HCT116 (cell line): ENCODE measurements at regions not wholly inside any gene's neighbourhood (a gene's known extent, or its start where the extent isn't known, plus 50 kb on each side); places are given as distances from the start of the nearest gene placed in this dataset.

Experiments used
- ATAC-seq: fragments of 200-7000 bp; cut with Tn5 transposase; 2 replicates; pipeline ENCODE4 v1.9.1; 2020; ENCODE audit warnings: mild to moderate bottlenecking, moderate library complexity
- BruUV-seq: library from RNA; stranded (reverse); fragments of 400-500 nt; replicated peaks from 2 replicates; lab custom pipeline; 2021; lab: Mats Ljungman, UMichigan
- CTCF ChIA-PET: fragments of 300-600 bp; sonication (Branson Sonifier 250); formaldehyde crosslinking; loops from one replicate; lab custom pipeline; 2021; ENCODE audit warnings: antibody characterized with exemption; lab: Charles Lee
- POLR2A ChIA-PET: fragments of 300-600, 350-600 bp; sonication (Branson Sonifier 250); formaldehyde crosslinking; loops from one replicate; lab custom pipeline; 2021; ENCODE audit warnings: antibody characterized with exemption; lab: Charles Lee
- RAD21 ChIA-PET, 2 experiments: fragments of 300-600 bp; sonication (Branson Sonifier 250); formaldehyde crosslinking; loops; one replicate each; lab custom pipeline; 2023; ENCODE audit warnings: low total read pairs in 2 of 2; ENCODE audit not compliant: uncharacterized antibody in 2 of 2, unreplicated experiment in 2 of 2, low non-redundant PET in 1 of 2; lab: Charles Lee
- DNase-seq: peaks from one replicate; pipeline ENCODE4 v3.0.0-alpha.2; 2010; ENCODE audit warnings: low read depth, low spot score
- H2AFZ ChIP-seq: fragments of 200-600 bp; shearing (Covaris generic), sonication (generic); 2 replicates; pipeline ENCODE4 v1.6.1; 2017; ENCODE audit warnings: low read depth, mixed run types, mixed read lengths, antibody characterized with exemption, low read length; ENCODE audit not compliant: poor library complexity, severe bottlenecking
- H3K27ac ChIP-seq: 2 replicates; pipeline ENCODE4 v1.5.1; 2012; ENCODE audit warnings: low read depth, low read length
- H3K27me3 ChIP-seq: fragments of 200-600 bp; sonication (generic); 2 replicates; pipeline ENCODE4 v1.6.1; 2016; ENCODE audit warnings: mixed run types, low read length, mixed read lengths; ENCODE audit not compliant: insufficient read depth
- H3K36me3 ChIP-seq, 2 experiments: fragments of 200-500 bp in 1 of 2; fragments of 200-600 bp in 1 of 2; sonication (Bioruptor generic) in 1 of 2; sonication (generic) in 1 of 2; 2 replicates each; pipeline versions ENCODE4 v1.5.1 to v1.6.1; 2014 to 2016; ENCODE audit warnings: low read length in 2 of 2, inconsistent platforms in 1 of 2, mixed read lengths in 1 of 2, mixed run types in 1 of 2; ENCODE audit not compliant: insufficient read depth in 2 of 2, control insufficient read depth in 1 of 2
- H3K4me1 ChIP-seq, 2 experiments: fragments of 200-600 bp in 1 of 2; sonication (generic) in 1 of 2; 2 replicates each; pipeline versions ENCODE4 v1.5.1 to v1.6.1; 2012 to 2017; ENCODE audit warnings: low read length in 2 of 2, inconsistent platforms in 1 of 2, mild to moderate bottlenecking in 1 of 2, mixed read lengths in 1 of 2, mixed run types in 1 of 2, moderate library complexity in 1 of 2; ENCODE audit not compliant: insufficient read depth in 2 of 2, control insufficient read depth in 1 of 2
- H3K4me2 ChIP-seq: fragments of 200-600 bp; sonication (generic); 2 replicates; pipeline ENCODE4 v1.6.1; 2017; ENCODE audit warnings: mixed run types, low read length, mixed read lengths
- H3K4me3 ChIP-seq, 2 experiments: fragments of 200-600 bp in 1 of 2; sonication (generic) in 1 of 2; replicated peaks in 1 of 2; 2 replicates each; pipeline ENCODE4 v1.5.1; 2011 to 2016; ENCODE audit warnings: low read length in 2 of 2, control low read depth in 1 of 2, low read depth in 1 of 2, mild to moderate bottlenecking in 1 of 2, mixed read lengths in 1 of 2, mixed run types in 1 of 2
- H3K79me2 ChIP-seq: fragments of 200-600 bp; sonication (generic); 2 replicates; pipeline ENCODE4 v1.6.1; 2017; ENCODE audit warnings: mild to moderate bottlenecking, mixed run types, low read length, moderate library complexity, mixed read lengths; ENCODE audit not compliant: insufficient read depth
- H3K9ac ChIP-seq: fragments of 200-600 bp; sonication (generic); 2 replicates; pipeline ENCODE4 v1.6.1; 2016; ENCODE audit warnings: low read length, mixed read lengths
- H3K9me2 ChIP-seq: fragments of 200-600 bp; sonication (generic), shearing (Covaris generic); 2 replicates; pipeline ENCODE4 v1.6.1; 2017; ENCODE audit warnings: mixed run types, mild to moderate bottlenecking, moderate library complexity; ENCODE audit not compliant: insufficient read depth
- H3K9me3 ChIP-seq, 2 experiments: fragments of 200-500 bp in 1 of 2; fragments of 200-600 bp in 1 of 2; sonication (Bioruptor generic) in 1 of 2; sonication (generic) in 1 of 2; 2 replicates each; pipeline ENCODE4 v1.6.1; 2014 to 2017; ENCODE audit warnings: low read length in 2 of 2, mixed read lengths in 2 of 2, inconsistent platforms in 1 of 2, low read depth in 1 of 2, mild to moderate bottlenecking in 1 of 2, mixed run types in 1 of 2, moderate library complexity in 1 of 2; ENCODE audit not compliant: control insufficient read depth in 1 of 2, insufficient read depth in 1 of 2
- H4K20me1 ChIP-seq: fragments of 200-600 bp; sonication (generic), shearing (Covaris generic); 2 replicates; pipeline ENCODE4 v1.6.1; 2017; ENCODE audit warnings: mixed run types, mild to moderate bottlenecking, moderate library complexity; ENCODE audit not compliant: insufficient read depth
- CEBPB ChIP-seq: IDR thresholded peaks from 2 replicates; pipeline ENCODE4 v1.6.1; 2012; ENCODE audit warnings: low read depth
- EGR1 ChIP-seq: IDR thresholded peaks from 2 replicates; pipeline ENCODE4 v1.6.1; 2012; ENCODE audit warnings: low read depth
- ELF1 ChIP-seq: IDR thresholded peaks from 2 replicates; pipeline ENCODE4 v1.6.1; 2012; ENCODE audit warnings: low read depth, borderline replicate concordance
- EZH2phosphoT487 ChIP-seq: fragments of 200-600 bp; IDR thresholded peaks from 2 replicates; pipeline ENCODE4 v1.6.1; 2018; ENCODE audit warnings: antibody characterized with exemption, borderline replicate concordance
- FOSL1 ChIP-seq: IDR thresholded peaks from 2 replicates; pipeline ENCODE4 v1.6.1; 2012; ENCODE audit warnings: low read depth
- JUND ChIP-seq: IDR thresholded peaks from 2 replicates; pipeline ENCODE4 v1.6.1; 2012
- POLR2A ChIP-seq: IDR thresholded peaks from 2 replicates; pipeline ENCODE4 v1.7.0; 2011; ENCODE audit warnings: borderline replicate concordance; ENCODE audit not compliant: insufficient read depth, insufficient read length; ENCODE audit errors: extremely low read depth
- POLR2AphosphoS5 ChIP-seq: IDR thresholded peaks from 2 replicates; pipeline ENCODE4 v1.6.1; 2011; ENCODE audit warnings: mild to moderate bottlenecking, low read depth, low read length, moderate library complexity
- RAD21 ChIP-seq: IDR thresholded peaks from 2 replicates; pipeline ENCODE4 v1.6.1; 2012; ENCODE audit warnings: low read depth, mild to moderate bottlenecking
- SIN3A ChIP-seq: IDR thresholded peaks from 2 replicates; pipeline ENCODE4 v1.6.1; 2012; ENCODE audit warnings: low read depth
- SP1 ChIP-seq: IDR thresholded peaks from 2 replicates; pipeline ENCODE4 v1.6.1; 2012; ENCODE audit warnings: low read depth
- SRF ChIP-seq: IDR thresholded peaks from 2 replicates; pipeline ENCODE4 v1.6.1; 2012; ENCODE audit warnings: low read depth
- YY1 ChIP-seq: IDR thresholded peaks from 2 replicates; pipeline ENCODE4 v1.6.1; 2011; ENCODE audit warnings: low read length, low read depth, moderate library complexity, mild to moderate bottlenecking; ENCODE audit not compliant: insufficient replicate concordance; ENCODE audit errors: extremely low read depth
- ZNF274 ChIP-seq: fragments of 200-500 bp; sonication (Bioruptor generic); IDR thresholded peaks from 2 replicates; pipeline ENCODE4 v1.6.1; 2014; ENCODE audit warnings: mild to moderate bottlenecking, low read depth, low read length, inconsistent platforms
- intact Hi-C: fragments of 100-400 bp; cut with micrococcal nuclease; formaldehyde crosslinking; loops from 2 replicates; pipeline ENCODE4 v1.10.0; 2022
- TF ChIP-seq, protein P1 (sequence below): IDR thresholded peaks from 2 replicates; pipeline ENCODE4 v1.6.1; 2012
- TF ChIP-seq, protein P2 (sequence below): IDR thresholded peaks from 2 replicates; pipeline ENCODE4 v1.6.1; 2012

DNA sequence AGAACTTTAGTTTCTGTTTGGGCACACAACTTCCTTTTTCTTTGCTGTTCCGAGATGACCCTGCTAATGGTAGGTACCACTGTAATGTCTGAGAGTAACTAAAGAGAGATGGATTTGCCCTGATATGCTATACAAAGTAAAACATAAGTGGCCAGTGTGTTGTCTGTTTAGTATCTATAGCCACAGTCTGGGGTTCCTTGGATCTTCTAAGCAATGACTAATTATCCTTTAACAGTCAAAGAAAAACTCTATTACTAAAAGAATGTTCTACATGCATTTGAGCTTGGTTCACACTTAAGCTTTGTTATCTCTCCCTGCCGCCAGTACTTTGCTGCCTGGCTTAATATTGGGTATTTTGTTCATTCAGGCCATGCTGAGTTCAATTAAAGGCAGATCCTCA lies 1051.9 kb upstream of the FLRT2 start:
- no peaks in the 10 kb centered on the region for H3K9me2 ChIP-seq
- BruUV-seq: no TSS peak

DNA sequence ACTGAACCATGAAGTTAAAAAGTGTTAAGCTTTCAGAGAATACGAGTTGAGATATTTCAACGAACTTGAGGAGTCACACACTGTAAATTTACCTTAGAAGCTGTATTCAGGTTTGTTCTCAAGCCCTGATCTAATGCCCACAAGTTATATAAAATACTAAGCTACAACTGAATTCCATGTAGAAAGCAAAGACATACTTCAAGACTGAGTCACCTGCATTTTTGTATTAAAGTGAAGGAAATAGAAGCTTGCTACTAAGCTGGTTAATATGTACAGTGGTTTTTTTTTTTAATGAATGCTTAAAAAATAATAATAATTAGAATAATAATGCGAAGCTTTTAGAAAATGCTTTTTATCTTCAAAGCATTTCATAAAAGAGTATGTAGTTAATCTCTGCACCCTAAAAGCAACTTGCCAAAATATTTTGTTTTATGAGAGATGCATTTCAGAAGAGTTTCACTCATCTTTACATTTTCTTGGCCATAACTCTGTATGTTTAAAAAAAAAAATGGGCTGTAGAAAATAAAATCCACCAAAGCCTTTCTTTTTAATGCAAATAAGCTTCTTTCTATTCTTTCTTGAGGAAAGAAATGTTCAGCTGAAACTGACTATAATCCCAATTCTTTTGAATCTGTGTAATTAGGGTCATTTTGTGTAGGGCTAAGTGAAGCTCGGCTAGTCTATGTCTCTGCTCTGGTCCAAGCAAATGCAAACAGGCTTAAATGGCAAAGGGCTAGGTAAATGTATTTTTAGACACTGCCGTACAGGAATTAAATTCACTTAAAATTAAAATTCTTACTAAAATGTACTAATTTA lies 1047.5 kb upstream of the FLRT2 start:
- peaks cover 5 to 32% of the 10 kb centered on the region in 2 experiments; a peak in 3 of 4 replicates for H3K9me3 ChIP-seq
- H2AFZ ChIP-seq: no peak overlapping the region
- POLR2A ChIA-PET: no interaction called here
- H3K27ac ChIP-seq: no peak overlapping the region
- no peaks in the 10 kb centered on the region for H3K4me1 ChIP-seq
- H3K36me3 ChIP-seq: no peaks in the 10 kb centered on the region
- ATAC-seq: no peak
- no peaks in the 10 kb centered on the region for H3K9me2 ChIP-seq
- CTCF ChIA-PET: no interaction called here
- intact Hi-C loops: no loop called here
- RAD21 ChIA-PET: no interaction called here
- H3K4me3 ChIP-seq: no peak overlapping the region
- H3K9ac ChIP-seq: no peak overlapping the region
- no peak for DNase-seq
- H3K27me3 ChIP-seq: no peaks in the 10 kb centered on the region
- no TSS peak for BruUV-seq
- no peaks in the 10 kb centered on the region for H3K79me2 ChIP-seq
- no peaks in the 10 kb centered on the region for H4K20me1 ChIP-seq
- H3K4me2 ChIP-seq: no peak overlapping the region
- TF ChIP-seq YY1: no peak
- no peak for TF ChIP-seq POLR2AphosphoS5
- no peak for TF ChIP-seq ELF1
- TF ChIP-seq POLR2A: no peak
- no peak for TF ChIP-seq JUND
- no peak for TF ChIP-seq EZH2phosphoT487
- TF ChIP-seq FOSL1: no peak
- TF ChIP-seq, protein P1, sequence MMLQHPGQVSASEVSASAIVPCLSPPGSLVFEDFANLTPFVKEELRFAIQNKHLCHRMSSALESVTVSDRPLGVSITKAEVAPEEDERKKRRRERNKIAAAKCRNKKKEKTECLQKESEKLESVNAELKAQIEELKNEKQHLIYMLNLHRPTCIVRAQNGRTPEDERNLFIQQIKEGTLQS: no peak
- TF ChIP-seq EGR1: no peak
- no peak for TF ChIP-seq SRF
- TF ChIP-seq CEBPB: no peak
- TF ChIP-seq, protein P2, sequence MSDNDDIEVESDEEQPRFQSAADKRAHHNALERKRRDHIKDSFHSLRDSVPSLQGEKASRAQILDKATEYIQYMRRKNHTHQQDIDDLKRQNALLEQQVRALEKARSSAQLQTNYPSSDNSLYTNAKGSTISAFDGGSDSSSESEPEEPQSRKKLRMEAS: no peak

More for the DNA sequence above, 1051.9 kb upstream of the FLRT2 start:
- TF ChIP-seq SP1: no peak
- no peak for TF ChIP-seq SIN3A
- TF ChIP-seq ZNF274: no peak
- TF ChIP-seq, protein P2: no peak
- no peak for TF ChIP-seq ELF1
- no peak for TF ChIP-seq POLR2A
- no peak for TF ChIP-seq EZH2phosphoT487
- TF ChIP-seq POLR2AphosphoS5: no peak
- TF ChIP-seq, protein P1: no peak
- no peak for TF ChIP-seq RAD21
- no peak for TF ChIP-seq YY1
- TF ChIP-seq, all 23 proteins: peak for 0
- ATAC-seq: no peak
- Histone ChIP-seq H3K27ac (no peak overlapping the region), H3K4me2 (no peak overlapping the region), H3K79me2 (no peaks in the 10 kb centered on the region), H3K4me3 (no peak overlapping the region), H4K20me1 (no peaks in the 10 kb centered on the region), H3K36me3 (no peaks in the 10 kb centered on the region), H3K4me1 (no peaks in the 10 kb centered on the region), H3K9me3 (peaks cover 9 to 26% of the 10 kb centered on the region in 2 experiments; a peak in 2 of 4 replicates), H3K27me3 (no peaks in the 10 kb centered on the region), H2AFZ (no peak overlapping the region), H3K9ac (no peak overlapping the region)
- DNase-seq: no peak
- ChIA-PET POLR2A (no interaction called here), RAD21 (no interaction called here), CTCF (no interaction called here)
- intact Hi-C loops: no loop called here
